Activated T-cell treated with anti-CD3 and anti-CD28 coated beads, Interleukin-2, amount 50 U/mL, for 4 hours (primary cell): ENCODE measurements at regions not wholly inside any gene's neighbourhood (a gene's known extent, or its start where the extent isn't known, plus 50 kb on each side); places are given as distances from the start of the nearest gene placed in this dataset.
A peak's percentile ranks its signal among the peaks of the same experiment; 100 is the strongest.

ENCODE experiments used
- ATAC-seq, 2 donors: fragments of 200-7000 bp; cut with Tn5 transposase; one replicate each; pipeline ENCODE4 v1.10.0; 2021
- DNase-seq: peaks from one replicate; pipeline ENCODE4 v3.0.0-alpha.2; 2020
- H3K27me3 Mint-ChIP-seq: one replicate; pipeline ENCODE4 v1.8.0; 2021; ENCODE audit warnings: low read depth, mixed read lengths
- H3K36me3 Mint-ChIP-seq: one replicate; pipeline ENCODE4 v1.8.0; 2022; ENCODE audit warnings: mixed read lengths; ENCODE audit not compliant: insufficient read depth
- H3K4me1 Mint-ChIP-seq: one replicate; pipeline ENCODE4 v1.8.0; 2021; ENCODE audit warnings: low read depth, mixed read lengths
- H3K4me3 Mint-ChIP-seq: one replicate; pipeline ENCODE4 v1.8.0; 2021; ENCODE audit warnings: mild to moderate bottlenecking, moderate library complexity, mixed read lengths
- H3K9me3 Mint-ChIP-seq: one replicate; pipeline ENCODE4 v1.8.0; 2021; ENCODE audit warnings: mixed read lengths

GRCh38 chr7:16242920-16243319 is 178.4 kb downstream of the CRPPA start:
- Mint-ChIP-seq H3K27me3 (no peaks in the 10 kb centered on the region), H3K4me3 (no peak overlapping the region), H3K36me3 (no peaks in the 10 kb centered on the region), H3K9me3 (no peaks in the 10 kb centered on the region), H3K4me1 (no peaks in the 10 kb centered on the region)
- ATAC-seq (no peak), DNase-seq (no peak)

- H3K4me3 Mint-ChIP-seq = no peak overlapping the region
- DNase-seq = no peak
- no peaks in the 10 kb centered on the region for H3K36me3 Mint-ChIP-seq
- no peaks in the 10 kb centered on the region for H3K4me1 Mint-ChIP-seq
- ATAC-seq = no peak
- H3K27me3 Mint-ChIP-seq = no peaks in the 10 kb centered on the region
- no peaks in the 10 kb centered on the region for H3K9me3 Mint-ChIP-seq
Observed at GRCh38 chr7:16241017-16241416, 180.3 kb downstream of the CRPPA start.

DNA sequence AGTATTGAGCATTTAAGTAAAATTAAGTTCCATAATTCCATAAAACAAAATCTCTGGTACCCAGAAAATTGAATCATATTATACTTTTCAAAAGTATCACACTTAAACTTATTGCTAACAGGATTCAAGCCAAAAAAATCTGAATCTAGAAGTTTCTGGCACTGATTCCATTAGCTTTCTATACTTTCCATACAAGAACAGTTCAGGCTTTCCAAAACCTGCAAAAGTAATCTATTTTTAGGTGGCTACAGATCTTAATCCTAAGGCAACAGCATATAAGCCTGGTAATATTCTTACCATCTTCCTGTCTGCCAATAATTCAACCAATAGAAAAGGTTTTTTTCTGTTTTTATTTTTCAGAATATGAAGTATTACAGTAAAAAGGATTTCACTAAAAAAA is 185.0 kb downstream of the CRPPA start:
- no peaks in the 10 kb centered on the region for H3K36me3 Mint-ChIP-seq
- H3K4me1 Mint-ChIP-seq = no peaks in the 10 kb centered on the region
- ATAC-seq (no peak), DNase-seq (no peak)
- no peak overlapping the region for H3K4me3 Mint-ChIP-seq
- H3K27me3 Mint-ChIP-seq = no peaks in the 10 kb centered on the region
- H3K9me3 Mint-ChIP-seq = peaks cover 7% of the 10 kb centered on the region

DNA sequence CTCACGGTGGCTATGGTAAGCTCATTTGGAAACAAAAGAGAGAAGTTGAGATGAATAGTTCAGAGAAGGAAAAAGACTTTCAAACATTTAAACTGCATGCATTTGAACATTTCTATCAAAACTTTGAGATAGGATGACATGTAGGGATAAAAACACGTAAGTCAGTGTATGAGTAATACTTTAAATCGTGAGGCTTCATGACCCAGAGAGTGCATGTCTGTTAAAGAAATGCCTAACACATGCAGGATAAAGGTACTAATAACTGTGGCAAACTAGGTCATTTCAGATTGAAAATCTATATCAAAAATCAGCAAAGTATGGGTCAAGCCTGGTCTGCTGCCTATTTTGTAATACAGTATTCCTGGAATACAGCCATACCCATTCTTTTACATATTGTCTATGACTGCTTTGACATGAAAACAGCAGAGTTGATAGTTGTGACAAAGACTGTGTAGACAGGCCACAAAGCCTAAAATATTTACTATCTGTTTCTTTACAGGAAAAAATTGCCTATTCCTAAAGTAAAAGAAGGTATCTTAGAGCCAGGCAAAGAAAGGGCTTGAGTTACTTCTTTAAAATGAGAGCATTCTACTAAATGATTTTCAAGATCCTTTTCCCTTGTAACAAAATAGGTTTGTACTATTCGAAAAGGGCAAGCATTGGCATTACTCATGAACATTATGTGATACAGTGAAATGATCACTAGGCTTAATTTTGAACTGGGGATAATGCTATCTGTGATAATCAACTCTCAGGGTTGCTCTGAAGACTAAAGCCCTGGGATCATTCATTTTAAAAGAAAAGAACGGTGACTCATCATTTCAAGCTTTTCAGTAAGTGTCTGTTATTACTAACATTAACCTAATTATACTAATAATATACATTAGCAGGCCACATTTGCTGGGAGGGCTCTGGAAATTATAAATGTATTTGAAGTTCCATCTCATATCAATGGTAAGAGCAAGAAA is 185.9 kb downstream of the CRPPA start:
- no peaks in the 10 kb centered on the region for H3K4me1 Mint-ChIP-seq
- no peaks in the 10 kb centered on the region for H3K36me3 Mint-ChIP-seq
- no peak for DNase-seq

GRCh38 chr7:16234493-16235146 is 186.7 kb downstream of the CRPPA start:
- peaks cover 23% of the 10 kb centered on the region for H3K9me3 Mint-ChIP-seq
- no peaks in the 10 kb centered on the region for H3K36me3 Mint-ChIP-seq
- ATAC-seq (no peak), DNase-seq (no peak)
- no peaks in the 10 kb centered on the region for H3K27me3 Mint-ChIP-seq
- H3K4me3 Mint-ChIP-seq = no peak overlapping the region
- H3K4me1 Mint-ChIP-seq = no peaks in the 10 kb centered on the region

More for the DNA sequence above, 185.9 kb downstream of the CRPPA start:
- no peak for ATAC-seq
- peaks cover 15% of the 10 kb centered on the region for H3K9me3 Mint-ChIP-seq
- H3K4me3 Mint-ChIP-seq = no peak overlapping the region
- H3K27me3 Mint-ChIP-seq = no peaks in the 10 kb centered on the region

DNA sequence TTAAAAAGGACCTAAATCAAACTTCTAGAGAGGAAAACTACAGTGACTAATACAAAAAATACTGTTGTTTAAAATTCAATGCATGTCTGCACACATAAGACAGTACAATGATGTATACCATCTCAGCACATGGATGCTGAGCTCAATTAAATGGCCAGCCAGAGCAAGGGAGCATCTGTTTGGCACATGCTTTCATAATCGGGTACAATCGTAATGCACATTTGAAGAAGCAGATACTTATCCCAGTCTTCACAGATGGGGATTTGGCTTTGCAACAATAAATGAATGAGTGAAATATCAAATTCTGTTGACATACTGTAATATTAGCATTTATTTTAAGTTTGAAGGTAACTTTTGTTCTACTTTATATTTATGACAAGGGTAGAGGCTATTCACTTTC is 187.8 kb downstream of the CRPPA start:
- H3K4me1 Mint-ChIP-seq = no peaks in the 10 kb centered on the region
- no peak for DNase-seq
- H3K4me3 Mint-ChIP-seq = no peak overlapping the region
- no peaks in the 10 kb centered on the region for H3K36me3 Mint-ChIP-seq
- H3K27me3 Mint-ChIP-seq = no peaks in the 10 kb centered on the region
- ATAC-seq = no peak
- H3K9me3 Mint-ChIP-seq = peaks cover 34% of the 10 kb centered on the region

DNA sequence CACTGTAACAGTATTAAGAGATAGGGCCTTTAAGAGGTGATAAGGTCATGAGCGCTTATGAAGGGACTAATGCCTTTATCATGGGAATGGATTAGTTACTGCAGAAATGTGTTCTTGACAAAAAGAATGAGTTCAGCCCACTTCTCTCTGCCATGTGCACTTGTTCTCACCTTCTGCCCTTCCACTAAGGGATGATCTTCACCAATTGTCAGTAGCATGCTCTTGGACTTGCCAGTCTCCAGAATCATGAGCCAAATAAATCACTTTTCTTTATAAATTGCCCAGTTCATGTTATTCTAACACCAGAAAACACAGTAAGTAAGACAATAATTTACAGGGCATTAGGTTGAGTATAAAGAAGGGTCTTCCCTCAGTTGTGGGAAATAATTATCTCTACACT is 189.1 kb downstream of the CRPPA start:
- Mint-ChIP-seq H3K27me3 (no peaks in the 10 kb centered on the region), H3K4me1 (no peaks in the 10 kb centered on the region), H3K4me3 (no peak overlapping the region), H3K9me3 (peaks cover 42% of the 10 kb centered on the region), H3K36me3 (no peaks in the 10 kb centered on the region)
- ATAC-seq = no peak
- DNase-seq = no peak

DNA sequence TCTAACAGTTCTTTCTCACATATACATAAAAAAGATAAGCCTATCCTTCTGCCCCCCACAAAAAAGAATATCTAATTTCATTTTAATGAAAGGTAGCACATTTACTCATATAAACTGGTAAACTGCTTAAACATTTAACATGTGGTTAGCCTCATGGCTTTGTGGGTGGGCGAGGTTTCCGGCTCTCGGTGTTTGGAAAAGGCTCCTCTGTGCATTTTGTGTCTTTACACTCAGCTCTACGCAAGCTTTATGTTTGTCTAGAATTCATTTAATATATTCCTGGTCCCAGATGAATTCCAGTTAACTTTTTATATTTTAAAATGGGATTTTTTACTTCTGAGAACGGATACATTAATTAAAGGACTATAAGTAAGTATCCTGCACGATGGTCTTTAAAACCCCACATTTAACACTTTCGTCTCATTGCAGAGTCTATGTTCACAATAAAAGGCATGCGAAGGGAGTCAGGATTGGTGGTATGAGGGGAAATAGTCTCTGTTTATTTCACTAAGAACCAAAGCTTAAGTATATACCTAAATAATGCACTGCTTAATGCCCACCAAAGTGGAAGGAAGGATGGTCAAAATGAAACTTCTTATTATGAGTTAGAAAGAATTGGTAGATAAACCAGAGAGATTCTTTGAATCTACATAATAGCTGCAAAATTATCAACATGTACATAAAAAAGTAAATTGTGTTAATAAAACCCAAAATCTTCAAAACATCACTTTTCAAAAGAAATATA is 197.2 kb downstream of the CRPPA start:
- no peak for DNase-seq
- H3K4me3 Mint-ChIP-seq = no peak overlapping the region
- peaks cover 18% of the 10 kb centered on the region for H3K9me3 Mint-ChIP-seq
- H3K4me1 Mint-ChIP-seq = peaks cover 9% of the 10 kb centered on the region
- no peaks in the 10 kb centered on the region for H3K36me3 Mint-ChIP-seq
- H3K27me3 Mint-ChIP-seq = no peaks in the 10 kb centered on the region
- ATAC-seq = peak; percentile 32 to 55

DNA sequence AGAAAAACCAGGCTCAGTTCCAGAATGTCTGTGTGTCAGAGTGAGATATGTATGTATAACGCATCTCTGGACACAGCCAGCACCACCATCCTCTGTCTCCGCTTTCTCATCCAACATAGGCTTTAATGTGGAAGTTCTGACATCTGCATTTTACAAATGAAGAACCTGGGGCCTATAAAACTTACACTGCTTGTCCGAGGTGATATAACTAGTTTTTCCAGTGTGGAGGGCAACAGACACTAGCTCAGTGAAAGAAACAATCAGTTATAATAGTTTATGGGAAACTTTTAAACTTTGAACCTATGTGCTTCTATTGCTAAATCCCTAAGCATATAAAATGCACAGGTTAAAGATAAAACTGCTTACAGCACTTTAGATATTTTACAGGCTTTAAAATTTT is 208.7 kb downstream of the CRPPA start:
- no peak for DNase-seq
- no peaks in the 10 kb centered on the region for H3K4me1 Mint-ChIP-seq
- H3K9me3 Mint-ChIP-seq = no peaks in the 10 kb centered on the region
- H3K27me3 Mint-ChIP-seq = no peaks in the 10 kb centered on the region
- H3K4me3 Mint-ChIP-seq = no peak overlapping the region
- H3K36me3 Mint-ChIP-seq = no peaks in the 10 kb centered on the region
- no peak for ATAC-seq

- DNase-seq (no peak), ATAC-seq (no peak)
- H3K4me3 Mint-ChIP-seq = no peak overlapping the region
- no peaks in the 10 kb centered on the region for H3K27me3 Mint-ChIP-seq
- no peaks in the 10 kb centered on the region for H3K36me3 Mint-ChIP-seq
- H3K9me3 Mint-ChIP-seq = no peaks in the 10 kb centered on the region
- H3K4me1 Mint-ChIP-seq = no peaks in the 10 kb centered on the region
Observed at GRCh38 chr7:16212032-16212431, 209.3 kb downstream of the CRPPA start.

DNA sequence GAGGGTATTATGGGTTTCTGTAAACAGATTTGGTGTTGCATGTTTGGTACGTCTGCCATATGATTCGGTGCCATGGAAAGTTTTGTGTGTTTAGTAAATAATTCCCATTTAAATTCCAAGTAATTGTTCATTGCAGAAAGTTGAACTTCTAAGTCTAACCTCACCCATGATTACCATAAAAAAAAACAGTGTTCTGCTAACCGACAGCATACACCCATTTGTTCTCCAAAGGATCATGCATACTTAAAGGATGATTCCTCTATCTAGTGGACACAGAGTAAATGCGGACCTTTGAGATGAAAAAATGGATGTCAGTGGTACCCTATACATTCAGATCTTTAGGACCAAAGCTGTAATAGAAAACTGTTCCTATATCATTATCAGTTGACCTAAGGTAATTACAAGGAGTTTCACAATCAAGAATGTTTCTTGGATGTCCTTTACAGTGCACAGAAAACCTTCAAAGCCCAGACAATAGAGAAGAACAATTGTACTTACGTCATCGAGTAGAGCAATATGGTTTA is 209.9 kb downstream of the CRPPA start:
- Mint-ChIP-seq H3K4me1 (no peaks in the 10 kb centered on the region), H3K36me3 (no peaks in the 10 kb centered on the region), H3K27me3 (no peaks in the 10 kb centered on the region), H3K9me3 (no peaks in the 10 kb centered on the region), H3K4me3 (no peak overlapping the region)
- ATAC-seq (no peak), DNase-seq (no peak)

DNA sequence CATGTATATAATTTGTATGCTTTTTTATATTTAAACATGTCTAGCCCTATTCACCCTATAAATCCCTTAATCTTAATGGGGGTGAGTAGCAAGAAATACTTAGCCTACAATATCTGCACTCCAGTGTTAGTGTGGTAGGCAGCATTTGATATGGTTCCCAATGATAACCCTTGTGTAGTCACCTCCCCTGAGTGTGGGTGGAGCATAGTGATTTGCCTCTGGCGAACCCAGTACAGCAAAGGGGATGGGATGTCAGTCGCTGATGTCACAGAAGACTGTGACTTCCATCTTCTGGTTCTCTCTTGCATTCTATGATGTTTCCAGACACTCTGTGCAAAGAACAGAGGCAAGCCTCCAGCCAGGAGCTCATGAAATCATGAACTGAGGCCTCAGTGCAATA is 211.2 kb downstream of the CRPPA start:
- Mint-ChIP-seq H3K9me3 (no peaks in the 10 kb centered on the region), H3K4me1 (no peaks in the 10 kb centered on the region), H3K27me3 (no peaks in the 10 kb centered on the region), H3K36me3 (no peaks in the 10 kb centered on the region), H3K4me3 (no peak overlapping the region)
- DNase-seq (no peak), ATAC-seq (no peak)

GRCh38 chr7:16207321-16207720 is 214.0 kb downstream of the CRPPA start:
- no peaks in the 10 kb centered on the region for H3K27me3 Mint-ChIP-seq
- H3K36me3 Mint-ChIP-seq = no peaks in the 10 kb centered on the region
- DNase-seq (no peak), ATAC-seq (no peak)
- no peaks in the 10 kb centered on the region for H3K4me1 Mint-ChIP-seq
- no peak overlapping the region for H3K4me3 Mint-ChIP-seq
- H3K9me3 Mint-ChIP-seq = no peaks in the 10 kb centered on the region

GRCh38 chr7:16205466-16205865 is 215.9 kb downstream of the CRPPA start:
- ATAC-seq = no peak

More at GRCh38 chr7:16205466-16205865, 215.9 kb downstream of the CRPPA start:
- Mint-ChIP-seq H3K27me3 (no peaks in the 10 kb centered on the region), H3K36me3 (no peaks in the 10 kb centered on the region), H3K9me3 (no peaks in the 10 kb centered on the region), H3K4me1 (no peaks in the 10 kb centered on the region), H3K4me3 (no peak overlapping the region)
- DNase-seq = no peak
